HG02759 (cell line): ENCODE measurements at regions not wholly inside any gene's neighbourhood (a gene's known extent, or its start where the extent isn't known, plus 50 kb on each side); places are given as distances from the start of the nearest gene placed in this dataset.
"Not testable (repeated sequence)": the region's sequence is repeated elsewhere in the genome, so short reads cannot be mapped to it uniquely, and the experiment has no call there.

Experiments
- ATAC-seq: cut with Tn5 transposase; IDR thresholded peaks from one replicate; pipeline ENCODE4 v1.9.1; 2021; ENCODE audit warnings: mild to moderate bottlenecking, moderate library complexity; ENCODE audit not compliant: unreplicated experiment

- peak; percentile 52 for ATAC-seq
These were observed 84.8 kb upstream of the HNF1B start for GRCh38 chr17:37829592-37830123.

- ATAC-seq, result no peak
These were observed 83.8 kb upstream of the HNF1B start for GRCh38 chr17:37828651-37829124.

GRCh38 chr17:37827905-37828650 lies 83.2 kb upstream of the HNF1B start:
- no peak for ATAC-seq

- no peak for ATAC-seq
These were observed 81.9 kb upstream of the HNF1B start for GRCh38 chr17:37826497-37827430.

- ATAC-seq, result no peak
These were observed 81.0 kb upstream of the HNF1B start for GRCh38 chr17:37825851-37826250.

- ATAC-seq, result peak; percentile 70
These were observed 80.0 kb upstream of the HNF1B start for GRCh38 chr17:37824534-37825485.

- no peak for ATAC-seq
These were observed 79.1 kb upstream of the HNF1B start for GRCh38 chr17:37823996-37824395.

GRCh38 chr17:37820995-37821713 lies 76.3 kb upstream of the HNF1B start:
- ATAC-seq, result no peak

GRCh38 chr17:37820313-37820994 lies 75.6 kb upstream of the HNF1B start:
- ATAC-seq, result peak; percentile 46

GRCh38 chr17:37818689-37819088 lies 73.8 kb upstream of the HNF1B start:
- no peak for ATAC-seq

GRCh38 chr17:37816950-37817349 lies 72.1 kb upstream of the HNF1B start:
- ATAC-seq, result no peak

GRCh38 chr17:37815536-37815935 lies 70.7 kb upstream of the HNF1B start:
- no peak for ATAC-seq

GRCh38 chr17:37813751-37814150 lies 68.9 kb upstream of the HNF1B start:
- no peak for ATAC-seq

- not testable (repeated sequence) for ATAC-seq
These were observed 64.0 kb upstream of the HNF1B start for GRCh38 chr17:37808846-37809245.

- ATAC-seq, result no peak
These were observed 58.0 kb upstream of the HNF1B start for GRCh38 chr17:37802712-37803416.

- ATAC-seq, result no peak
These were observed 57.3 kb upstream of the HNF1B start for GRCh38 chr17:37802061-37802595.

- no peak for ATAC-seq
These were observed 56.3 kb upstream of the HNF1B start for GRCh38 chr17:37801171-37801570.

GRCh38 chr17:37797206-37797605 lies 52.3 kb upstream of the HNF1B start:
- no peak for ATAC-seq
